CD8-positive, alpha-beta memory T cell (primary cell): ENCODE measurements at regions not wholly inside any gene's neighbourhood (a gene's known extent, or its start where the extent isn't known, plus 50 kb on each side); places are given as distances from the start of the nearest gene placed in this dataset.
"Not testable (repeated sequence)": the region's sequence is repeated elsewhere in the genome, so short reads cannot be mapped to it uniquely, and the experiment has no call there.

Experiments used
- CTCF ChIA-PET: fragments of 350-600 bp; sonication (Branson Sonifier 250); formaldehyde crosslinking; loops from one replicate; lab custom pipeline; 2021; ENCODE audit warnings: antibody characterized with exemption; lab: Charles Lee
- POLR2A ChIA-PET: fragments of 350-600 bp; sonication (Branson Sonifier 250); formaldehyde crosslinking; loops from one replicate; lab custom pipeline; 2021; ENCODE audit warnings: antibody characterized with exemption; lab: Charles Lee
- DNase-seq, 5 donors: peaks; one replicate each; pipeline versions ENCODE4 v3.0.0 to v3.0.0-alpha.2; 2020 to 2022; ENCODE audit warnings: mixed read lengths in 1 of 5
- H3K27ac ChIP-seq: one replicate; pipeline ENCODE4 v1.7.0; 2013; ENCODE audit warnings: low read depth, mild to moderate bottlenecking, low read length, moderate library complexity
- H3K27me3 ChIP-seq: 2 replicates; pipeline ENCODE4 v1.7.0; 2013; ENCODE audit warnings: low read length, mild to moderate bottlenecking; ENCODE audit not compliant: insufficient read depth, poor library complexity, severe bottlenecking
- H3K36me3 ChIP-seq: 2 replicates; pipeline ENCODE4 v1.7.0; 2013; ENCODE audit warnings: mild to moderate bottlenecking, low read length, moderate library complexity; ENCODE audit not compliant: insufficient read depth
- H3K4me1 ChIP-seq: 2 replicates; pipeline ENCODE4 v1.7.0; 2013; ENCODE audit warnings: mild to moderate bottlenecking, low read length, moderate library complexity; ENCODE audit not compliant: insufficient read depth
- H3K4me3 ChIP-seq: 2 replicates; pipeline ENCODE4 v1.7.0; 2013; ENCODE audit warnings: mild to moderate bottlenecking, low read length
- H3K9me3 ChIP-seq: 2 replicates; pipeline ENCODE4 v1.7.0; 2013; ENCODE audit warnings: mild to moderate bottlenecking, low read length
- H3K27ac Mint-ChIP-seq, 8 donors: one replicate each; pipeline ENCODE4 v1.8.0; 2020 to 2021; ENCODE audit warnings: mixed read lengths in 8 of 8, mild to moderate bottlenecking in 6 of 8, inconsistent platforms in 3 of 8, moderate library complexity in 3 of 8
- H3K27me3 Mint-ChIP-seq, 2 donors: one replicate each; pipeline ENCODE4 v1.8.0; 2020 to 2021; ENCODE audit warnings: mixed read lengths in 2 of 2, mild to moderate bottlenecking in 1 of 2, moderate library complexity in 1 of 2
- H3K36me3 Mint-ChIP-seq, 3 donors: one replicate each; pipeline ENCODE4 v1.8.0; 2020 to 2021; ENCODE audit warnings: mixed read lengths in 3 of 3, inconsistent platforms in 1 of 3, mild to moderate bottlenecking in 1 of 3
- H3K4me1 Mint-ChIP-seq, 3 donors: one replicate each; pipeline ENCODE4 v1.8.0; 2020 to 2021; ENCODE audit warnings: mixed read lengths in 3 of 3, inconsistent platforms in 1 of 3, mild to moderate bottlenecking in 1 of 3
- H3K4me3 Mint-ChIP-seq, 7 donors: one replicate each; pipeline ENCODE4 v1.8.0; 2020 to 2021; ENCODE audit warnings: mixed read lengths in 7 of 7, mild to moderate bottlenecking in 6 of 7, moderate library complexity in 4 of 7, inconsistent platforms in 2 of 7
- H3K9me3 Mint-ChIP-seq, 5 donors: one replicate each; pipeline ENCODE4 v1.8.0; 2020 to 2022; ENCODE audit warnings: mixed read lengths in 5 of 5, mild to moderate bottlenecking in 3 of 5, moderate library complexity in 2 of 5, inconsistent platforms in 1 of 5

DNA sequence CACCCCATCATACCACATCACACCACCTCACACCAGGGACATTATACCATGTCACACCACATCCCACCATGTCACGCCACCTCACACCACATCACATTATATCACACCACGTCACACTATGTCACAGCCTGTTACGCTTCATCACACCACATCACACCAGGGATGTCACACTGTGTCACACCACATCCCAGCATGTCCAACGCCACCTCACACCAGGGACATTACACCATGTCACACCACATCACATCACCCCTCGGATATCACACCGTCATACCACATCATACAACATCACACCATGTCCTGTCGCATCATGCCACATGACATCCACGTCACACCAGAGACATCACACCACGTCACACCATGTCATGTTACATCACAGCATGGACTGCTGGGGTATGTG, 235.5 kb downstream of the TMEM121 start:
- Histone ChIP-seq H3K27me3 (no peaks in the 10 kb centered on the region), H3K36me3 (no peaks in the 10 kb centered on the region), H3K9me3 (no peaks in the 10 kb centered on the region), H3K4me1 (no peaks in the 10 kb centered on the region), H3K4me3 (no peak overlapping the region), H3K27ac (no peak overlapping the region)
- H3K36me3 Mint-ChIP-seq, result no peaks in the 10 kb centered on the region
- no peak overlapping the region for H3K27ac Mint-ChIP-seq
- ChIA-PET CTCF (no interaction called here), POLR2A (no interaction called here)
- no peaks in the 10 kb centered on the region for H3K4me1 Mint-ChIP-seq
- DNase-seq, result no peak
- no peak overlapping the region for H3K4me3 Mint-ChIP-seq
- peaks cover 9 to 10% of the 10 kb centered on the region in 2 donors for H3K27me3 Mint-ChIP-seq
- peaks cover 3 to 15% (median 10%) of the 10 kb centered on the region in 5 donors for H3K9me3 Mint-ChIP-seq

DNA sequence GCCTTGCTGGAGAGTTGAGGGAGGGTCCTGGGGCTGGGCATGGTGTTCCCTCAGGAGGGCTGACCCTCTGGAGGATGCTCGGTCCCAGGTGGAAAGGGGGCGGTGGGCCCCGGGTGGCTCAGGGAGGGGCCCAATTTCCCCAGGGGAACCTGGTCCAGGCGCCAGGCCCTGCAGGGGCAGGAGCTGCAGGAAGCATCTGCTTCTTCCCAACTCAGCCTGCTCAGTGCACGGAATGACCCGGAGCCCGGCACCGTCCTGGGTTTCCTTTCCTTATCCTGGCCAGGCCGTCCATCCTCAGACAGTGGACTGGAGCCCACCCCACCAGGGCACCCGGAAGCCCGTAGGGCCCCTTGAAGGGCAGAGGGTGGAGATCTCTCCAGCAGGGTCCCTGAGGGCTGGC, 235.9 kb downstream of the TMEM121 start:
- H3K9me3 Mint-ChIP-seq, result peaks cover 3 to 12% (median 6%) of the 10 kb centered on the region in 5 donors

DNA sequence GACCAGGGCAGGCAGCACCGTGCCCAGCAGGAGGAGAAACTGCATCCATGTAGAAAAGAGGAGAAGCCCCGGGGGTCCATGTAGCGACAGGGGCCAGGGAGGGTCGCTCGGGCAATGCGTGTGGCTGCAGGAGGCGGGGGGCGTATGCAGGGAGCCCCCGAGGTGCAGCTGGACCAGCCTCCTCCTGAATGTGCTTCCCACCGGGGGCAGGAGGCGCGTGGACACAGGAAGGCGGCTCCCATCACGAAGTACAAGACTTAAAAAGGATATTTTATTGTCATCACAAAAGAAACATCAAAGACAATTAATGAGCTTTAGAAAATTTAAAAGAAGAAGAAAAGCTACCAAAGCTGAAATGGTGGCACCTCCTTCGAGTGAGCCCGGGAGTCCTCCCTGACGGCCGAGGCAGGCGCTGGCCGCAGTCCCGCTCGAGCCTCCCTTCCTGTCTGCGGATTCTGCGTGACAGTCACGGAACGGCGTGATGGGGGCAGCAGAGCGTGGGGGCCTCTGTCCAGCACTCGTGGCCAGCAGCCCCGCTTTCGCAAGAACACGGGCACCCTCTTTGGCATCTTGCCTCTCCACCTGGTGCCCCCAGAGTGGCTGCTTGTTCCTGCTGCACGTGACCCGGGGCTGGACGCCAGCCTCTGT, 238.0 kb downstream of the TMEM121 start:
- H3K4me3 ChIP-seq, H3K36me3 Mint-ChIP-seq, H3K4me1 ChIP-seq, H3K4me1 Mint-ChIP-seq, H3K27ac Mint-ChIP-seq, DNase-seq, H3K9me3 ChIP-seq, H3K27ac ChIP-seq, H3K4me3 Mint-ChIP-seq, CTCF ChIA-PET, H3K9me3 Mint-ChIP-seq, H3K27me3 ChIP-seq, POLR2A ChIA-PET, H3K36me3 ChIP-seq: not testable (repeated sequence)
- peaks cover 9 to 10% of the 10 kb centered on the region in 2 donors for H3K27me3 Mint-ChIP-seq

More for the DNA sequence above, 235.9 kb downstream of the TMEM121 start:
- CTCF ChIA-PET, H3K9me3 ChIP-seq, H3K27ac Mint-ChIP-seq, H3K27ac ChIP-seq, H3K4me1 ChIP-seq, DNase-seq, POLR2A ChIA-PET, H3K27me3 ChIP-seq, H3K4me3 ChIP-seq, H3K36me3 ChIP-seq, H3K4me3 Mint-ChIP-seq, H3K4me1 Mint-ChIP-seq, H3K36me3 Mint-ChIP-seq: not testable (repeated sequence)
- H3K27me3 Mint-ChIP-seq, result peaks cover 9 to 10% of the 10 kb centered on the region in 2 donors

DNA sequence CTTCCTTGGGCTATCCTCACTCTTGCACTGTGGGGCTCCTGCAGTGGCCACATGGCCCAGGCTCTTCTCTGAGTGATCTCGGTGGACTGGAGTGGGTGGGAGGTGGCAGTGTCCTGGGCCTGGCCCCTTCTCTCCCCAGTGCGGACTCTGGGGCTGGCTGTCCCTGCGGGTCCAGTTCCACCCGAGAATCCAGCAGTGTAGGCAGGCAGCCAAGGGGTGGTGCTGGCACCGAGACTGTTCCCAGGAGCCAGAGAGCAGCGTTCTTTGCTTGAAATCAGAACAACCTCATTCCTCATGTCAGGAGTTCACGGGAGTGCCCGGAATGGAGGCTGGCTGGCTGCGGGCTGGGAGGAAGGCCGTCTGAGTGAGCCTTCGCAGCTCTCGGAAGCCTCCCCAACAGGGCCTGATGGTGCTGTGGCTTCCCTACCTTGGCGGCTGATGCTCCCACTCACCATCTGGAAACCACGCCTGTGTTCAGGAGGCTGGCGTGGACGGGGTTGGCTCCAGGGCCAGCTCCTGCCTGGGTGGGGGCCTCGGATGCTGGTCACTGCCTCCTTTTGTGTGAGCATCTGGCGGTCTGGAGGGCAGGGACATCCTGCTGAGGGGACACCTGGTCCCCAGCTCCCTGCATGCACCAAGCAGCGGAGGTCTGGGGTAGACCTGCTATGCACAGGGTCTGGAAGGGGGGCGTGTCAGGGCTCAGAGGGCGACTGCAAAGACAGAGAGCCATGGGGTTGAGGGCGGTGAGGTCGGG, 238.9 kb downstream of the TMEM121 start:
- H3K36me3 Mint-ChIP-seq, H3K9me3 Mint-ChIP-seq, H3K4me3 ChIP-seq, DNase-seq, H3K27me3 Mint-ChIP-seq, H3K9me3 ChIP-seq, H3K4me1 Mint-ChIP-seq, POLR2A ChIA-PET, H3K27ac Mint-ChIP-seq, H3K4me3 Mint-ChIP-seq, H3K4me1 ChIP-seq, H3K27ac ChIP-seq, CTCF ChIA-PET, H3K27me3 ChIP-seq, H3K36me3 ChIP-seq: not testable (repeated sequence)

DNA sequence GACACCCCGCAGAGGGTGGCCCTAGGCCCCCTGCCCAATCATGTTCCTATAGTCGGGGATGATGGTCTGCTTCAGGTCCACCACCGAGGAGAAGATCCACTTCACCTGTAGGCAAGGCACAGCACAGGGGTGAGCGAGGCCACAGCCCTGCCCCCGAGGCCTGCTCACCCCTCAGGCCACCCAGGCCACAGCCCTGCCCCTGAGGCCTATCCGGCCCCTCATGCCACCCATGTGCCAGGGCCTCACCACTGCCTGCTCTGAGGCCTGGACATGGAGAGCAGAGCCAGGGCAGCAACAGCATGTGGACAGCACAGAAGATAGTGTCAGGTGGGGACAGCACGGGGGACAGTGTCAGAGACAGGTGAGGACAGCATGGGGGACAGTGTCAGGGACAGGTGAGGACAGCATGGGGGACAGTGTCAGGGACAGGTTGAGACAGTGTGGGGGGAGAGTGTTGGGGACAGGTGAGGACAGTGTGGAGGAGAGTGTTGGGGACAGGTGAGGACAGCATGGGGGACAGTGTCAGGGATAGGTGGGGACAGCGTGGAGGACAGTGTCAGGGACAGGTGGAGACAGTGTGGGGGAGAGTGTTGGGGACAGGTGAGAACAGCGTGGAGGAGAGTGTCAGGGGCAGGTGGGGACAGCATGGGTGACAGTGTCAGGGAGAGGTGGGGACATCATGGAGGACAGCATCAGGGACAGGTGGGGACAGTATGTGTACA, 239.7 kb downstream of the TMEM121 start:
- no peak overlapping the region for H3K27ac Mint-ChIP-seq
- Histone ChIP-seq H3K4me3 (no peak overlapping the region), H3K9me3 (no peaks in the 10 kb centered on the region), H3K27ac (no peak overlapping the region), H3K4me1 (no peaks in the 10 kb centered on the region), H3K36me3 (no peaks in the 10 kb centered on the region), H3K27me3 (no peaks in the 10 kb centered on the region)
- DNase-seq, result no peak
- peaks cover 0 to 4% (median 0%) of the 10 kb centered on the region in 5 donors for H3K9me3 Mint-ChIP-seq
- H3K27me3 Mint-ChIP-seq, result peaks cover 2 to 5% of the 10 kb centered on the region in 2 donors
- H3K4me3 Mint-ChIP-seq, result no peak overlapping the region
- ChIA-PET POLR2A (no interaction called here), CTCF (no interaction called here)
- H3K36me3 Mint-ChIP-seq, result no peaks in the 10 kb centered on the region
- H3K4me1 Mint-ChIP-seq, result no peaks in the 10 kb centered on the region

DNA sequence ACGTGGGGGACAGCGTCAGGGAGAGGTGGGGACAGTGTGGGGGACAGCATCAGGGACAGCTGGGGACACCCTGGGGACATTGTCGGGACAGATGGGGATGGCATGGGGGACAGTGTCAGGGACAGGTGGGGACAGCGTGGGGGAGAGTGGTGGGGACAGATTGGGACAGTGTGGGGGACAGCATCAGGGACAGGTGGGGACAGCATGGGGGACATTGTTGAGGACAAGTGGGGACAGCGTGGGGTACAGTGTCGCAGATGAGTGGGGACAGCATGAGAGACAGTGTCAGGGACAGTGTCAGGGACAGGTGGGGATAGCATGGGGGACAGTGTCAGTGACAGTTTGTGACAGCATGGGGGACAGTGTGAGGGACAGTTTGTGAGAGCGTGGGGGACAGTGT, 240.9 kb downstream of the TMEM121 start:
- no peaks in the 10 kb centered on the region for H3K27me3 ChIP-seq
- Mint-ChIP-seq H3K27ac (no peak overlapping the region), H3K4me3 (no peak overlapping the region), H3K36me3 (no peaks in the 10 kb centered on the region), H3K9me3 (no peaks in the 10 kb centered on the region), H3K4me1 (no peaks in the 10 kb centered on the region), H3K27me3 (no peaks in the 10 kb centered on the region)
- POLR2A ChIA-PET, result no interaction called here
- DNase-seq, result no peak
- H3K4me3 ChIP-seq, result no peak overlapping the region
- H3K27ac ChIP-seq, result no peak overlapping the region
- no peaks in the 10 kb centered on the region for H3K4me1 ChIP-seq
- H3K36me3 ChIP-seq, result no peaks in the 10 kb centered on the region
- CTCF ChIA-PET, result no interaction called here
- no peaks in the 10 kb centered on the region for H3K9me3 ChIP-seq

DNA sequence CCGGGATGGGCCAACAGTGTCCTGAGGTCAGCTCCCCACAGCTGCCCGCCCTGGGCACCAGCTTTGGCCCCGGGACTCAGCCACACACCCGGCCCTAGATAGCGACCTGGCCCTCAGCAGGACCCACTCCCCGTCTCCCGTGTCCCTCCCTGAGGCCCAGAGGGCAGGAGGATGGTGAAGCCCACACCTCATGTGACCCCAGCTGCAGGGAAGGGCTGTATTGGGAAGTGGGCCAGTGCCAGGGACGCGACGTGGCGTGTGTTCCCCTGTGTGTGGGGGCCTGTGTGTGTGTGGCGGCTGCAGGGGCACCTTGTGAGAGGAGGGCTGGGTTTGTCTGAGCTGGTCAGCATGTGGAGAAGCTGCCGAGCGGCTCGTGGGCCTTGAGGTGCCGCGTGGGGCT, 241.7 kb downstream of the TMEM121 start:
- H3K4me1 Mint-ChIP-seq, H3K27me3 Mint-ChIP-seq, H3K36me3 ChIP-seq, H3K27me3 ChIP-seq, H3K27ac Mint-ChIP-seq, H3K4me3 Mint-ChIP-seq, H3K4me3 ChIP-seq, H3K9me3 ChIP-seq, H3K27ac ChIP-seq, DNase-seq, H3K9me3 Mint-ChIP-seq, H3K4me1 ChIP-seq, CTCF ChIA-PET, H3K36me3 Mint-ChIP-seq, POLR2A ChIA-PET: not testable (repeated sequence)

DNA sequence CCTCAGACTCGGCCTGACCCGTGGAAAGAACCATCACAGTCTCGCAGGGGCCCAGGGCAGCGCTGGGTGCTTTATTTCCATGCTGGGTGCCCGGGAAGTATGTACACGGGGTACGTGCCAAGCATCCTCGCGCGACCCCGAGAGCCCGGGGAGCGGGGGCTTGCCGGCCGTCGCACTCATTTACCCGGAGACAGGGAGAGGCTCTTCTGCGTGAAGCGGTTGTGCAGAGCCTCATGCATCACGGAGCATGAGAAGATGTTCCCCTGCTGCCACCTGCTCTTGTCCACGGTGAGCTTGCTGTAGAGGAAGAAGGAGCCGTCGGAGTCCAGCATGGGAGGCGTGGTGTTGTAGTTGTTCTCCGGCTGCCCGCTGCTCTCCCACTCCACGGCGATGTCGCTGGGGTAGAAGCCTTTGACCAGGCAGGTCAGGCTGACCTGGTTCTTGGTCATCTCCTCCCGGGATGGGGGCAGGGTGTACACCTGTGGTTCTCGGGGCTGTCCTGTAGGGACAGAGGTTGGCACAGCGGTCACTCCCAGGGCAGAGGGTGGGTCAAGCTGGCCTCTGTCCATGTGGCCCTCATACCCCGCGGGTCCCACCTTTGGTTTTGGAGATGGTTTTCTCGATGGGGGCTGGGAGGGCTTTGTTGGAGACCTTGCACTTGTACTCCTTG, 242.8 kb downstream of the TMEM121 start:
- H3K4me3 Mint-ChIP-seq, POLR2A ChIA-PET, H3K4me1 Mint-ChIP-seq, CTCF ChIA-PET, H3K27me3 Mint-ChIP-seq, H3K27me3 ChIP-seq, H3K27ac Mint-ChIP-seq, H3K9me3 Mint-ChIP-seq, H3K9me3 ChIP-seq, H3K4me3 ChIP-seq, H3K36me3 Mint-ChIP-seq, H3K27ac ChIP-seq, DNase-seq, H3K36me3 ChIP-seq, H3K4me1 ChIP-seq: not testable (repeated sequence)
